HepG2 (cell line): ENCODE measurements at regions not wholly inside any gene's neighbourhood (a gene's known extent, or its start where the extent isn't known, plus 50 kb on each side); places are given as distances from the start of the nearest gene placed in this dataset.

Experiments
- ATAC-seq: fragments of 200-7000 bp; cut with Tn5 transposase; 3 replicates; pipeline ENCODE4 v1.9.1; 2020; ENCODE audit warnings: mild to moderate bottlenecking, moderate library complexity
- BruUV-seq: library from RNA; stranded (reverse); fragments of 400-500 nt; replicated peaks from 2 replicates; lab custom pipeline; 2021; lab: Mats Ljungman, UMichigan
- CTCF ChIA-PET: fragments of 300-600 bp; formaldehyde crosslinking; extraction: SDS; loops from one replicate; lab custom pipeline; 2021; ENCODE audit warnings: low total read pairs, inconsistent platforms, low intra/inter-chr PET ratio; lab: Yijun Ruan, JAX
- POLR2A ChIA-PET: fragments of 350-600 bp; sonication (Branson Sonifier 250); formaldehyde crosslinking; loops from one replicate; lab custom pipeline; 2020; ENCODE audit warnings: antibody characterized with exemption, inconsistent platforms; lab: Yijun Ruan, JAX
- DNase-seq: peaks from one replicate; pipeline ENCODE4 v3.0.0-alpha.2; 2015; ENCODE audit warnings: low spot score
- FAIRE-seq: peaks from 3 replicates; lab custom pipeline; 2011; peaks lifted over from hg19 to GRCh38; lab: Jason Lieb, UNC
- H2AFZ ChIP-seq: one replicate; pipeline ENCODE4 v1.6.1; 2011; ENCODE audit warnings: low read length, inconsistent platforms
- H3K27ac ChIP-seq: fragments of 300-600 bp; 3 replicates; pipeline ENCODE4 v1.8.0; 2011; ENCODE audit warnings: mixed run types, mild to moderate bottlenecking, mixed read lengths, low read length, inconsistent platforms; ENCODE audit not compliant: insufficient read depth; ENCODE audit errors: extremely low read length
- H3K27me3 ChIP-seq, 2 experiments: fragments of 200-600 bp in 1 of 2; 2 replicates in 1 of 2; 3 replicates in 1 of 2; pipeline versions ENCODE4 v1.6.0 to v1.8.0; 2011; ENCODE audit warnings: low read length in 2 of 2, mild to moderate bottlenecking in 2 of 2, moderate library complexity in 2 of 2, inconsistent platforms in 1 of 2; ENCODE audit not compliant: insufficient read depth in 2 of 2, control insufficient read depth in 1 of 2
- H3K36me3 ChIP-seq, 2 experiments: fragments of 200-600 bp in 1 of 2; replicated peaks in 1 of 2; 2 replicates in 1 of 2; 3 replicates in 1 of 2; pipeline versions ENCODE4 v1.5.1 to v1.8.0; 2011; ENCODE audit warnings: low read length in 2 of 2, inconsistent platforms in 1 of 2; ENCODE audit not compliant: insufficient read depth in 2 of 2, control insufficient read depth in 1 of 2
- H3K4me1 ChIP-seq: 2 replicates; pipeline ENCODE4 v1.5.1; 2012; ENCODE audit warnings: low read length, inconsistent platforms; ENCODE audit not compliant: insufficient read depth
- H3K4me2 ChIP-seq: 2 replicates; pipeline ENCODE4 v1.6.0; 2011; ENCODE audit warnings: low read depth, low read length, inconsistent platforms
- H3K4me3 ChIP-seq, 3 experiments: fragments of 200-600 bp in 1 of 3; sonication (generic), shearing (Covaris generic) in 1 of 3; replicated peaks in 1 of 3; 2 replicates each; pipeline ENCODE4 v1.5.1; 2011 to 2016; ENCODE audit warnings: low read length in 3 of 3, inconsistent platforms in 2 of 3, low read depth in 2 of 3, mild to moderate bottlenecking in 2 of 3, control low read depth in 1 of 3, mixed read lengths in 1 of 3; ENCODE audit not compliant: insufficient read depth in 1 of 3
- H3K79me2 ChIP-seq: one replicate; pipeline ENCODE4 v1.6.1; 2011; ENCODE audit warnings: low read length, inconsistent platforms; ENCODE audit not compliant: insufficient read depth
- H3K9ac ChIP-seq: 2 replicates; pipeline ENCODE4 v1.6.0; 2011; ENCODE audit warnings: mild to moderate bottlenecking, low read depth, low read length, inconsistent platforms; ENCODE audit not compliant: insufficient read depth
- H3K9me3 ChIP-seq: 2 replicates; pipeline ENCODE4 v1.5.1; 2012; ENCODE audit warnings: mild to moderate bottlenecking, low read length
- H4K20me1 ChIP-seq: 2 replicates; pipeline ENCODE4 v1.6.0; 2011; ENCODE audit warnings: inconsistent platforms, mild to moderate bottlenecking, low read length, moderate library complexity; ENCODE audit not compliant: insufficient read depth
- BHLHE40 ChIP-seq: IDR thresholded peaks from 2 replicates; pipeline ENCODE4 v1.6.1; 2011; ENCODE audit warnings: low read length, improper control_type of control experiment
- BRCA1 ChIP-seq: sonication (generic); formaldehyde crosslinking; IDR thresholded peaks from 2 replicates; pipeline ENCODE4 v1.4.0; 2020; ENCODE audit warnings: missing genetic modification reagents
- FOXK1 ChIP-seq: sonication (generic); formaldehyde crosslinking; IDR thresholded peaks from 2 replicates; pipeline ENCODE4 v1.4.0; 2020; ENCODE audit warnings: low read depth, missing genetic modification reagents, borderline replicate concordance
- GATAD2A ChIP-seq: IDR thresholded peaks from 2 replicates; pipeline ENCODE4 v1.6.1; 2016
- GMEB2 ChIP-seq: IDR thresholded peaks from 2 replicates; pipeline ENCODE4 v1.6.1; 2016; ENCODE audit warnings: missing biosample characterization, missing genetic modification reagents, low read depth
- GRHL1 ChIP-seq: sonication (generic); formaldehyde crosslinking; conservative IDR thresholded peaks from 2 replicates; pipeline ENCODE4 v1.8.0; 2022; ENCODE audit warnings: missing genetic modification reagents
- GTF3A ChIP-seq: sonication (generic); formaldehyde crosslinking; conservative IDR thresholded peaks from 2 replicates; pipeline ENCODE4 v1.4.0; 2020; ENCODE audit warnings: mild to moderate bottlenecking, missing genetic modification reagents
- HMG20A ChIP-seq: IDR thresholded peaks from 2 replicates; pipeline ENCODE4 v1.6.1; 2016; ENCODE audit warnings: borderline replicate concordance
- HNF1B ChIP-seq: sonication (generic); formaldehyde crosslinking; IDR thresholded peaks from 2 replicates; pipeline ENCODE4 v1.5.1; 2020; ENCODE audit warnings: mild to moderate bottlenecking, moderate library complexity, missing genetic modification reagents
- IRX3 ChIP-seq: sonication (generic); formaldehyde crosslinking; IDR thresholded peaks from 2 replicates; pipeline ENCODE4 v1.8.1; 2023; ENCODE audit warnings: mild to moderate bottlenecking, low read depth, missing genetic modification reagents, borderline replicate concordance
- NFE2L2 ChIP-seq: fragments of 150-350 bp; IDR thresholded peaks from 2 replicates; pipeline ENCODE4 v1.6.1; 2014; ENCODE audit warnings: low read length
- NFIB ChIP-seq: sonication (generic); formaldehyde crosslinking; IDR thresholded peaks from 2 replicates; pipeline ENCODE4 v1.9.0; 2021; ENCODE audit warnings: missing genetic modification reagents, mild to moderate bottlenecking, borderline replicate concordance
- NR2F1 ChIP-seq, 2 experiments: fragments of 450-650 bp in 1 of 2; formaldehyde crosslinking in 1 of 2; IDR thresholded peaks; 2 replicates each; pipeline versions ENCODE4 v1.5.0 to v1.6.1; 2016 to 2020; ENCODE audit warnings: mild to moderate bottlenecking in 1 of 2, missing compliant biosample characterization in 1 of 2, missing genetic modification reagents in 1 of 2, moderate library complexity in 1 of 2
- POLR2A ChIP-seq, 2 experiments: IDR thresholded peaks; 2 replicates each; pipeline ENCODE4 v1.6.1; 2011; ENCODE audit warnings: low read depth in 2 of 2, low read length in 2 of 2, mild to moderate bottlenecking in 1 of 2, moderate library complexity in 1 of 2; ENCODE audit not compliant: insufficient read depth in 1 of 2
- RARA ChIP-seq: IDR thresholded peaks from 2 replicates; pipeline ENCODE4 v1.6.1; 2016; ENCODE audit warnings: missing genetic modification reagents, missing compliant biosample characterization
- TBP ChIP-seq: sonication (generic); formaldehyde crosslinking; IDR thresholded peaks from 2 replicates; pipeline ENCODE4 v1.5.0; 2020; ENCODE audit warnings: missing genetic modification reagents
- TGIF2 ChIP-seq: IDR thresholded peaks from 2 replicates; pipeline ENCODE4 v1.6.1; 2016; ENCODE audit warnings: control low read depth, missing compliant biosample characterization
- XBP1 ChIP-seq: sonication (generic); formaldehyde crosslinking; IDR thresholded peaks from 2 replicates; pipeline ENCODE4 v1.5.0; 2020; ENCODE audit warnings: missing genetic modification reagents
- XRCC5 ChIP-seq: fragments of 200-400 bp; formaldehyde crosslinking; optimal IDR thresholded peaks from 2 replicates; pipeline ENCODE3; 2017; ENCODE audit warnings: mild to moderate bottlenecking, low read length
- ZNF331 ChIP-seq: sonication (generic); formaldehyde crosslinking; IDR thresholded peaks from 2 replicates; pipeline ENCODE4 v1.4.0; 2020; ENCODE audit warnings: missing genetic modification reagents
- ZNF33A ChIP-seq: sonication (generic); formaldehyde crosslinking; IDR thresholded peaks from 2 replicates; pipeline ENCODE4 v1.5.1; 2020; ENCODE audit warnings: missing genetic modification reagents, mild to moderate bottlenecking, moderate library complexity, borderline replicate concordance
- ZNF558 ChIP-seq: sonication (generic); formaldehyde crosslinking; IDR thresholded peaks from 2 replicates; pipeline ENCODE4 v1.9.0; 2022; ENCODE audit warnings: mild to moderate bottlenecking, missing genetic modification reagents, borderline replicate concordance
- ZNF562 ChIP-seq: sonication (generic); formaldehyde crosslinking; IDR thresholded peaks from 2 replicates; pipeline ENCODE4 v1.8.0; 2022; ENCODE audit warnings: missing genetic modification reagents, borderline replicate concordance
- ZNF883 ChIP-seq: sonication (generic); formaldehyde crosslinking; IDR thresholded peaks from 2 replicates; pipeline ENCODE4 v1.5.1; 2020; ENCODE audit warnings: mild to moderate bottlenecking, missing genetic modification reagents; ENCODE audit errors: not compliant biosample characterization
- WGBS: methylation state at CpG from one replicate; pipeline ENCODE4 v1.1.6; 2017; ENCODE audit warnings: low lambda C conversion rate; 5-methylcytosine and 5-hydroxymethylcytosine counted together
- in situ Hi-C: cut with HindIII; loops from 2 replicates; pipeline ENCODE4 v1.10.0; 2017; ENCODE audit warnings: low pct_unique_long_range_greater_than_20kb; ENCODE audit not compliant: extremely low pct_ligation_motif_present
- intact Hi-C: fragments of 100-400 bp; cut with micrococcal nuclease; formaldehyde crosslinking; loops from one replicate; pipeline ENCODE4 v1.10.0; 2022; ENCODE audit not compliant: unreplicated experiment

GRCh38 chr13:49859560-49859959, 67.1 kb upstream of the KPNA3 start:
- Histone ChIP-seq H3K4me3 (no peak overlapping the region), H3K27me3 (no peaks in the 10 kb centered on the region), H3K79me2 (no peaks in the 10 kb centered on the region), H3K36me3 (no peaks in the 10 kb centered on the region), H3K9ac (no peak overlapping the region), H3K9me3 (peaks cover 16% of the 10 kb centered on the region), H3K4me2 (0 out of 2 replicates have a peak overlapping the region, but pooled peaks have one; percentile 14), H3K4me1 (peaks cover 41% of the 10 kb centered on the region), H2AFZ (no peak overlapping the region), H4K20me1 (no peaks in the 10 kb centered on the region), H3K27ac (peak overlapping the region; percentile 81)
- intact Hi-C loops, result loop anchor here (2.0 kb wide), 1 partner anchor 77 kb away; the partner anchor contains the start of gene SPRYD7
- in situ Hi-C loops, result no loop called here
- no TSS peak for BruUV-seq
- peak; percentile 72 for DNase-seq
- WGBS, result 51% methylated on average over 5 of the region's 5 CpGs
- ChIA-PET CTCF (no interaction called here), POLR2A (interaction anchor here (1.0 to 1.6 kb wide), 4 partner anchors 10 to 168 kb away, joined by 3 to 7 read pairs (median 4); partner anchors contain the start of genes EBPL and KPNA3)
- FAIRE-seq, result no peak
- peak; percentile 16; the same call in 2 of the 3 replicates for ATAC-seq
- no peak for TF ChIP-seq BHLHE40
- TF ChIP-seq IRX3 (CRISPR knock-in tag), result no peak
- TF ChIP-seq XBP1, result no peak
- TF ChIP-seq TBP (CRISPR knock-in tag), result no peak
- TF ChIP-seq HNF1B, result no peak
- no peak for TF ChIP-seq ZNF562
- no peak for TF ChIP-seq TGIF2 (CRISPR knock-in tag)
- peak; percentile 26; the same call in 1 of the 2 replicates for TF ChIP-seq GATAD2A (CRISPR knock-in tag)
- TF ChIP-seq POLR2A (IDR thresholded peaks at IDR 0.05; ENCODE audit: insufficient read depth in 1 of 2, low read depth in 2 of 2, low read length in 2 of 2), result no peak
- TF ChIP-seq GRHL1 (CRISPR knock-in tag), result no peak
- peak in 1 of 2 experiments; percentile 35; a peak in 1 of 4 replicates for TF ChIP-seq NR2F1 (CRISPR knock-in tag; IDR thresholded peaks at IDR 0.05)
- TF ChIP-seq GTF3A (CRISPR knock-in tag), result no peak
- no peak for TF ChIP-seq ZNF883 (CRISPR knock-in tag)
- TF ChIP-seq BRCA1, result no peak
- no peak for TF ChIP-seq ZNF558
- TF ChIP-seq ZNF331 (CRISPR knock-in tag), result no peak
- TF ChIP-seq NFIB (CRISPR knock-in tag), result no peak
- no peak; the same call in 1 of the 2 replicates for TF ChIP-seq HMG20A
- peak; percentile 77 for TF ChIP-seq NFE2L2
- TF ChIP-seq FOXK1 (CRISPR knock-in tag), result no peak
- no peak for TF ChIP-seq ZNF33A (CRISPR knock-in tag)
- no peak for TF ChIP-seq XRCC5
- TF ChIP-seq RARA (CRISPR knock-in tag), result 0 out of 2 replicates have a peak, but pooled peaks have one; percentile 15
- no peak for TF ChIP-seq GMEB2 (CRISPR knock-in tag)
